H9 (cell line): ENCODE measurements at regions not wholly inside any gene's neighbourhood (a gene's known extent, or its start where the extent isn't known, plus 50 kb on each side); places are given as distances from the start of the nearest gene placed in this dataset.

ENCODE experiments used
- DNase-seq: peaks from one replicate; pipeline ENCODE4 v3.0.0-alpha.2; 2017
- H2AFZ ChIP-seq: one replicate; pipeline ENCODE4 v1.6.1; 2013; ENCODE audit warnings: mild to moderate bottlenecking, low read length, control low read depth, moderate library complexity
- H2AK5ac ChIP-seq: 2 replicates; pipeline ENCODE4 v1.6.1; 2013; ENCODE audit warnings: low read length, control low read depth, mixed read lengths; ENCODE audit not compliant: insufficient read length
- H2BK120ac ChIP-seq: one replicate; pipeline ENCODE4 v1.6.1; 2013; ENCODE audit warnings: low read depth, mild to moderate bottlenecking, low read length, control low read depth, inconsistent platforms; ENCODE audit not compliant: poor library complexity, severe bottlenecking
- H2BK12ac ChIP-seq: 2 replicates; pipeline ENCODE4 v1.6.1; 2013; ENCODE audit warnings: low read length, control low read depth, mixed read lengths, low read depth; ENCODE audit not compliant: insufficient read length
- H2BK15ac ChIP-seq: 2 replicates; pipeline ENCODE4 v1.6.1; 2013; ENCODE audit warnings: low read depth, low read length, control low read depth
- H2BK20ac ChIP-seq: one replicate; pipeline ENCODE4 v1.6.1; 2013; ENCODE audit warnings: low read depth, mild to moderate bottlenecking, low read length, control low read depth, inconsistent platforms; ENCODE audit not compliant: poor library complexity, severe bottlenecking
- H2BK5ac ChIP-seq: 2 replicates; pipeline ENCODE4 v1.6.1; 2013; ENCODE audit warnings: low read length, control low read depth, mixed read lengths; ENCODE audit not compliant: insufficient read length
- H3K14ac ChIP-seq: 2 replicates; pipeline ENCODE4 v1.6.1; 2013; ENCODE audit warnings: low read length, control low read depth; ENCODE audit not compliant: insufficient read depth
- H3K18ac ChIP-seq: 2 replicates; pipeline ENCODE4 v1.6.1; 2013; ENCODE audit warnings: low read depth, mild to moderate bottlenecking, mixed read lengths, low read length, control low read depth; ENCODE audit not compliant: insufficient read length
- H3K23ac ChIP-seq: 2 replicates; pipeline ENCODE4 v1.6.1; 2013; ENCODE audit warnings: low read length, control low read depth, mixed read lengths, low read depth; ENCODE audit not compliant: insufficient read length
- H3K23me2 ChIP-seq: 2 replicates; pipeline ENCODE4 v1.6.1; 2013; ENCODE audit warnings: low read depth, mild to moderate bottlenecking, mixed read lengths, low read length, control low read depth; ENCODE audit not compliant: insufficient read length, poor library complexity, severe bottlenecking
- H3K27ac ChIP-seq: 2 replicates; pipeline ENCODE4 v1.5.1; 2013; ENCODE audit warnings: low read length, control low read depth, mixed read lengths, low read depth; ENCODE audit not compliant: insufficient read length
- H3K27me3 ChIP-seq: 2 replicates; pipeline ENCODE4 v1.6.1; 2013; ENCODE audit warnings: low read length, control low read depth, inconsistent platforms; ENCODE audit not compliant: insufficient read depth
- H3K4ac ChIP-seq: 2 replicates; pipeline ENCODE4 v1.6.1; 2013; ENCODE audit warnings: low read depth, mild to moderate bottlenecking, control low read depth, inconsistent platforms, low read length, moderate library complexity
- H3K4me1 ChIP-seq: 2 replicates; pipeline ENCODE4 v1.6.1; 2013; ENCODE audit warnings: low read length, control low read depth, inconsistent platforms; ENCODE audit not compliant: insufficient read depth
- H3K4me2 ChIP-seq: 2 replicates; pipeline ENCODE4 v1.6.1; 2013; ENCODE audit warnings: low read length, control low read depth, mixed read lengths; ENCODE audit not compliant: insufficient read length, insufficient read depth
- H3K56ac ChIP-seq: 2 replicates; pipeline ENCODE4 v1.6.1; 2013; ENCODE audit warnings: low read depth, mild to moderate bottlenecking, mixed read lengths, low read length, control low read depth; ENCODE audit not compliant: insufficient read length
- H3K79me1 ChIP-seq: 2 replicates; pipeline ENCODE4 v1.6.1; 2013; ENCODE audit warnings: low read depth, mild to moderate bottlenecking, moderate library complexity, low read length, control low read depth, inconsistent platforms; ENCODE audit not compliant: insufficient read depth, poor library complexity, severe bottlenecking
- H3K79me2 ChIP-seq: 2 replicates; pipeline ENCODE4 v1.6.1; 2013; ENCODE audit warnings: low read length, control low read depth, inconsistent platforms; ENCODE audit not compliant: insufficient read depth
- H3K9ac ChIP-seq: 2 replicates; pipeline ENCODE4 v1.6.1; 2013; ENCODE audit warnings: low read length, control low read depth, mixed read lengths; ENCODE audit not compliant: insufficient read length; ENCODE audit errors: extremely low read depth
- H3K9me3 ChIP-seq: one replicate; pipeline ENCODE4 v1.6.1; 2013; ENCODE audit warnings: low read depth, low read length, inconsistent platforms; ENCODE audit not compliant: control insufficient read depth
- H3T11ph ChIP-seq: one replicate; pipeline ENCODE4 v1.6.1; 2013; ENCODE audit warnings: mild to moderate bottlenecking, low read length, control low read depth, inconsistent platforms
- H4K20me1 ChIP-seq: one replicate; pipeline ENCODE4 v1.6.1; 2013; ENCODE audit not compliant: control insufficient read depth, insufficient read length, insufficient read depth
- H4K5ac ChIP-seq: 2 replicates; pipeline ENCODE4 v1.6.1; 2013; ENCODE audit warnings: low read depth, mild to moderate bottlenecking, mixed read lengths, low read length, control low read depth; ENCODE audit not compliant: insufficient read length
- H4K8ac ChIP-seq: replicated peaks from 2 replicates; pipeline ENCODE4 v1.6.1; 2013; ENCODE audit warnings: low read length, control low read depth, mixed read lengths, low read depth; ENCODE audit not compliant: insufficient read length
- H4K91ac ChIP-seq: 2 replicates; pipeline ENCODE4 v1.6.1; 2013; ENCODE audit warnings: low read depth, mild to moderate bottlenecking, moderate library complexity, mixed read lengths, low read length, control low read depth; ENCODE audit not compliant: insufficient read length
- H3K27ac Mint-ChIP-seq, 3 experiments: 2 replicates in 2 of 3; 3 replicates in 1 of 3; pipeline ENCODE4 v1.8.0; 2020 to 2021; ENCODE audit warnings: mixed read lengths in 3 of 3, mild to moderate bottlenecking in 1 of 3, moderate library complexity in 1 of 3
- H3K27me3 Mint-ChIP-seq: 2 replicates; pipeline ENCODE4 v1.8.0; 2021; ENCODE audit warnings: low read depth, mild to moderate bottlenecking, moderate library complexity, mixed read lengths
- H3K36me3 Mint-ChIP-seq, 3 experiments: 2 replicates in 2 of 3; 3 replicates in 1 of 3; pipeline ENCODE4 v1.8.0; 2020 to 2021; ENCODE audit warnings: low read depth in 3 of 3, mixed read lengths in 3 of 3; ENCODE audit not compliant: insufficient read depth in 1 of 3
- H3K4me1 Mint-ChIP-seq, 2 experiments: 2 replicates each; pipeline ENCODE4 v1.8.0; 2020; ENCODE audit warnings: mixed read lengths in 2 of 2
- H3K4me3 Mint-ChIP-seq, 2 experiments: 2 replicates in 1 of 2; 3 replicates in 1 of 2; pipeline ENCODE4 v1.8.0; 2020 to 2021; ENCODE audit warnings: mild to moderate bottlenecking in 2 of 2, mixed read lengths in 2 of 2, moderate library complexity in 1 of 2
- H3K9me3 Mint-ChIP-seq, 2 experiments: 2 replicates in 1 of 2; 3 replicates in 1 of 2; pipeline ENCODE4 v1.8.0; 2020; ENCODE audit warnings: mild to moderate bottlenecking in 2 of 2, mixed read lengths in 2 of 2, moderate library complexity in 1 of 2
- WGBS: extraction: QIAGEN DNeasy Blood & Tissue Kit; methylation state at CpG from one replicate; pipeline ENCODE4 v1.1.7; 2013; ENCODE audit warnings: missing lambda C conversion rate, low lambda C conversion rate, mixed read lengths; ENCODE audit not compliant: insufficient read length; ENCODE audit errors: extremely low coverage; 5-methylcytosine and 5-hydroxymethylcytosine counted together
- TF ChIP-seq, protein P1 (sequence below): fragments of 200-600 bp; sonication (generic); conservative IDR thresholded peaks from 3 replicates; pipeline ENCODE4 v1.8.0; 2021; ENCODE audit warnings: antibody characterized with exemption, mild to moderate bottlenecking

DNA sequence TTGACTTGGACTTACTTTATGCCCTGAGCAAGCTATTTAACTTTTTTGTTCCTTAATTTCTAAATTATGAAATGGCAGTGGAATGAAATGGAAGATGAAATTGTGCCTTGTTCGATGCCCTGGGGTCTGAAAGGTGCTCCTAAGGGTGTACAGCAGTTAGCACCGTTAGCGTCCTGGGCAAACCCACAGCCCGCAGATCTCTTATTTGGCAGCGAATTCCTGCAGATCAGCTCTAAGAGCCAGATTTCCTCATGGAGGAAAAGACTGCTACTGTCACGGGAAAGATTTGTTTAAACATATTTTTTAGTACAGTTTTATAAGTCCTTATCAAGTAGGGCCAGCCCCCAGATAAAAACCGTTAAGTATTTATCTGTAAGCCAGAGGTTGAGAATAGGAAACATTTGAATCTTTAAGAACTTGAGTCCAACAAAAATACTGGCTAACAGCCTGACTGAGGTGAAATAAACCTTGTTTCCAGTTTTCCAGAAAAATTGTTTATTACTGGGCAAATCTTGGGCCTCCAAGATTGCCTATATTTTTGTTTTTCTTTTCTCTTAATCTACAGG is 216.5 kb upstream of the DMRT1 start:
- Histone ChIP-seq H2BK15ac (no peak overlapping the region), H3K9ac (no peak overlapping the region), H3K79me1 (no peaks in the 10 kb centered on the region), H2BK120ac (no peak overlapping the region), H3T11ph (no peak overlapping the region), H3K23me2 (no peaks in the 10 kb centered on the region), H4K5ac (no peak overlapping the region), H2BK5ac (no peak overlapping the region), H3K18ac (no peak overlapping the region), H2AFZ (no peak overlapping the region), H3K4me2 (no peak overlapping the region), H3K27me3 (no peaks in the 10 kb centered on the region), H3K4me1 (no peaks in the 10 kb centered on the region), H3K14ac (no peak overlapping the region), H2AK5ac (no peak overlapping the region), H3K4ac (no peak overlapping the region), H3K27ac (no peak overlapping the region), H4K8ac (no peak overlapping the region), H4K91ac (no peak overlapping the region), H2BK20ac (no peak overlapping the region), H4K20me1 (no peaks in the 10 kb centered on the region), H3K56ac (no peak overlapping the region), H2BK12ac (no peak overlapping the region), H3K23ac (no peak overlapping the region), H3K79me2 (no peaks in the 10 kb centered on the region), H3K9me3 (no peaks in the 10 kb centered on the region)
- DNase-seq, result no peak
- Mint-ChIP-seq H3K36me3 (no peaks in the 10 kb centered on the region), H3K9me3 (no peaks in the 10 kb centered on the region), H3K27me3 (no peaks in the 10 kb centered on the region), H3K4me1 (peaks cover 8 to 12% of the 10 kb centered on the region in 2 experiments; a peak in 3 of 4 replicates), H3K27ac (peak overlapping the region in 1 of 3 experiments; percentile 17; a peak in 1 of 7 replicates), H3K4me3 (no peak overlapping the region)
- TF ChIP-seq, protein P1, sequence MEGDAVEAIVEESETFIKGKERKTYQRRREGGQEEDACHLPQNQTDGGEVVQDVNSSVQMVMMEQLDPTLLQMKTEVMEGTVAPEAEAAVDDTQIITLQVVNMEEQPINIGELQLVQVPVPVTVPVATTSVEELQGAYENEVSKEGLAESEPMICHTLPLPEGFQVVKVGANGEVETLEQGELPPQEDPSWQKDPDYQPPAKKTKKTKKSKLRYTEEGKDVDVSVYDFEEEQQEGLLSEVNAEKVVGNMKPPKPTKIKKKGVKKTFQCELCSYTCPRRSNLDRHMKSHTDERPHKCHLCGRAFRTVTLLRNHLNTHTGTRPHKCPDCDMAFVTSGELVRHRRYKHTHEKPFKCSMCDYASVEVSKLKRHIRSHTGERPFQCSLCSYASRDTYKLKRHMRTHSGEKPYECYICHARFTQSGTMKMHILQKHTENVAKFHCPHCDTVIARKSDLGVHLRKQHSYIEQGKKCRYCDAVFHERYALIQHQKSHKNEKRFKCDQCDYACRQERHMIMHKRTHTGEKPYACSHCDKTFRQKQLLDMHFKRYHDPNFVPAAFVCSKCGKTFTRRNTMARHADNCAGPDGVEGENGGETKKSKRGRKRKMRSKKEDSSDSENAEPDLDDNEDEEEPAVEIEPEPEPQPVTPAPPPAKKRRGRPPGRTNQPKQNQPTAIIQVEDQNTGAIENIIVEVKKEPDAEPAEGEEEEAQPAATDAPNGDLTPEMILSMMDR, result no peak
- WGBS, result no CpG with 5 or more reads among the region's 7 CpGs
